ENCODE measurements at regions not wholly inside any gene's neighbourhood (a gene's known extent, or its start where the extent isn't known, plus 50 kb on each side); places are given as distances from the start of the nearest gene placed in this dataset.

- H3K27me3 Mint-ChIP-seq: peaks cover 11% of the 10 kb centered on the region
- H3K4me1 Mint-ChIP-seq (ENCODE audit: low read depth): no peaks in the 10 kb centered on the region
- H3K9me3 Mint-ChIP-seq: no peaks in the 10 kb centered on the region
- H3K36me3 Mint-ChIP-seq (ENCODE audit: low read depth): no peaks in the 10 kb centered on the region
- H3K4me3 Mint-ChIP-seq: no peak overlapping the region
- H3K27ac Mint-ChIP-seq: no peak overlapping the region
- DNase-seq: no peak
Observed at GRCh38 chr13:78759704-78760103, 100.7 kb upstream of the OBI1 start.

- no peaks in the 10 kb centered on the region for H3K36me3 Mint-ChIP-seq (ENCODE audit: low read depth)
- DNase-seq: no peak
- no peaks in the 10 kb centered on the region for H3K4me1 Mint-ChIP-seq (ENCODE audit: low read depth)
- no peak overlapping the region for H3K4me3 Mint-ChIP-seq
- no peaks in the 10 kb centered on the region for H3K9me3 Mint-ChIP-seq
- no peak overlapping the region for H3K27ac Mint-ChIP-seq
- peaks cover 11% of the 10 kb centered on the region for H3K27me3 Mint-ChIP-seq
Observed at GRCh38 chr13:78758549-78758948, 99.6 kb upstream of the OBI1 start.

- no peak for DNase-seq
- Mint-ChIP-seq H3K36me3 (ENCODE audit: low read depth) (no peaks in the 10 kb centered on the region), H3K27ac (no peak overlapping the region), H3K4me1 (ENCODE audit: low read depth) (no peaks in the 10 kb centered on the region), H3K4me3 (no peak overlapping the region), H3K27me3 (peaks cover 21% of the 10 kb centered on the region), H3K9me3 (no peaks in the 10 kb centered on the region)
Observed at GRCh38 chr13:78753435-78753834, 94.5 kb upstream of the OBI1 start.

- Mint-ChIP-seq H3K27ac (no peak overlapping the region), H3K4me1 (ENCODE audit: low read depth) (no peaks in the 10 kb centered on the region), H3K9me3 (no peaks in the 10 kb centered on the region), H3K36me3 (ENCODE audit: low read depth) (no peaks in the 10 kb centered on the region), H3K27me3 (peaks cover 20% of the 10 kb centered on the region), H3K4me3 (no peak overlapping the region)
- no peak for DNase-seq
Observed at GRCh38 chr13:78750735-78751134, 91.8 kb upstream of the OBI1 start.

- Mint-ChIP-seq H3K36me3 (ENCODE audit: low read depth) (no peaks in the 10 kb centered on the region), H3K27ac (no peak overlapping the region), H3K9me3 (no peaks in the 10 kb centered on the region), H3K4me3 (no peak overlapping the region), H3K4me1 (ENCODE audit: low read depth) (no peaks in the 10 kb centered on the region), H3K27me3 (peaks cover 21% of the 10 kb centered on the region)
- no peak for DNase-seq
Observed at GRCh38 chr13:78743973-78744372, 85.0 kb upstream of the OBI1 start.

- H3K27me3 Mint-ChIP-seq: peaks cover 19% of the 10 kb centered on the region
- no peaks in the 10 kb centered on the region for H3K4me1 Mint-ChIP-seq (ENCODE audit: low read depth)
- H3K4me3 Mint-ChIP-seq: no peak overlapping the region
- no peak overlapping the region for H3K27ac Mint-ChIP-seq
- DNase-seq: no peak
- no peaks in the 10 kb centered on the region for H3K36me3 Mint-ChIP-seq (ENCODE audit: low read depth)
- no peaks in the 10 kb centered on the region for H3K9me3 Mint-ChIP-seq
Observed at GRCh38 chr13:78742659-78743058, 83.7 kb upstream of the OBI1 start.

GRCh38 chr13:78736142-78736541 lies 77.2 kb upstream of the OBI1 start:
- H3K9me3 Mint-ChIP-seq: no peaks in the 10 kb centered on the region
- no peak overlapping the region for H3K4me3 Mint-ChIP-seq
- no peak for DNase-seq
- H3K27ac Mint-ChIP-seq: no peak overlapping the region
- H3K36me3 Mint-ChIP-seq (ENCODE audit: low read depth): no peaks in the 10 kb centered on the region
- H3K27me3 Mint-ChIP-seq: peaks cover 14% of the 10 kb centered on the region
- no peaks in the 10 kb centered on the region for H3K4me1 Mint-ChIP-seq (ENCODE audit: low read depth)

GRCh38 chr13:78732445-78733017 lies 73.6 kb upstream of the OBI1 start:
- Mint-ChIP-seq H3K27ac (no peak overlapping the region), H3K36me3 (ENCODE audit: low read depth) (no peaks in the 10 kb centered on the region), H3K4me1 (ENCODE audit: low read depth) (no peaks in the 10 kb centered on the region), H3K4me3 (no peak overlapping the region), H3K9me3 (no peaks in the 10 kb centered on the region), H3K27me3 (peaks cover 12% of the 10 kb centered on the region)
- DNase-seq: no peak

GRCh38 chr13:78722700-78723099 lies 63.7 kb upstream of the OBI1 start:
- Mint-ChIP-seq H3K4me1 (ENCODE audit: low read depth) (no peaks in the 10 kb centered on the region), H3K9me3 (no peaks in the 10 kb centered on the region), H3K27me3 (peaks cover 33% of the 10 kb centered on the region), H3K4me3 (no peak overlapping the region), H3K27ac (no peak overlapping the region), H3K36me3 (ENCODE audit: low read depth) (no peaks in the 10 kb centered on the region)
- DNase-seq: no peak

GRCh38 chr13:78719367-78719766 lies 60.4 kb upstream of the OBI1 start:
- H3K27ac Mint-ChIP-seq: no peak overlapping the region
- H3K4me1 Mint-ChIP-seq (ENCODE audit: low read depth): peaks cover 5% of the 10 kb centered on the region
- no peaks in the 10 kb centered on the region for H3K36me3 Mint-ChIP-seq (ENCODE audit: low read depth)
- no peak overlapping the region for H3K4me3 Mint-ChIP-seq
- no peaks in the 10 kb centered on the region for H3K9me3 Mint-ChIP-seq
- peaks cover 23% of the 10 kb centered on the region for H3K27me3 Mint-ChIP-seq
- DNase-seq: no peak

GRCh38 chr13:78714717-78715116 lies 55.8 kb upstream of the OBI1 start:
- Mint-ChIP-seq H3K4me1 (ENCODE audit: low read depth) (peaks cover 5% of the 10 kb centered on the region), H3K9me3 (no peaks in the 10 kb centered on the region), H3K27ac (no peak overlapping the region), H3K36me3 (ENCODE audit: low read depth) (no peaks in the 10 kb centered on the region), H3K4me3 (no peak overlapping the region), H3K27me3 (peaks cover 11% of the 10 kb centered on the region)
- no peak for DNase-seq

GRCh38 chr13:78712831-78713230 lies 53.9 kb upstream of the OBI1 start:
- peaks cover 5% of the 10 kb centered on the region for H3K4me1 Mint-ChIP-seq (ENCODE audit: low read depth)
- peaks cover 21% of the 10 kb centered on the region for H3K27me3 Mint-ChIP-seq
- no peak for DNase-seq
- no peaks in the 10 kb centered on the region for H3K36me3 Mint-ChIP-seq (ENCODE audit: low read depth)
- H3K4me3 Mint-ChIP-seq: no peak overlapping the region
- H3K27ac Mint-ChIP-seq: no peak overlapping the region
- H3K9me3 Mint-ChIP-seq: no peaks in the 10 kb centered on the region

GRCh38 chr13:78709028-78709427 lies 50.1 kb upstream of the OBI1 start:
- no peak for DNase-seq
- Mint-ChIP-seq H3K9me3 (no peaks in the 10 kb centered on the region), H3K36me3 (ENCODE audit: low read depth) (no peaks in the 10 kb centered on the region), H3K4me3 (no peak overlapping the region), H3K4me1 (ENCODE audit: low read depth) (no peaks in the 10 kb centered on the region), H3K27me3 (peaks cover 31% of the 10 kb centered on the region), H3K27ac (no peak overlapping the region)

Data from activated T-cell treated with anti-CD3 and anti-CD28 coated beads, Interleukin-2, amount 50 U/mL, for 24 hours (primary cell).